PC-9 (cell line): ENCODE measurements at regions not wholly inside any gene's neighbourhood (a gene's known extent, or its start where the extent isn't known, plus 50 kb on each side); places are given as distances from the start of the nearest gene placed in this dataset.

Source experiments
- CTCF ChIP-seq: fragments of 200-600 bp; sonication (generic); conservative IDR thresholded peaks from 2 replicates; pipeline ENCODE4 v1.6.1; 2017; ENCODE audit warnings: mixed run types, antibody characterized with exemption, mild to moderate bottlenecking, moderate library complexity
- EZH2 ChIP-seq: fragments of 200-600 bp; sonication (generic); IDR thresholded peaks from 2 replicates; pipeline ENCODE4 v1.8.0; 2017; ENCODE audit warnings: antibody characterized with exemption, low read depth

- TF ChIP-seq CTCF = no peak
- no peak for TF ChIP-seq EZH2
Measured at GRCh38 chr14:101004954-101005353, 101.4 kb upstream of the RTL1 start.
